ENCODE measurements at regions not wholly inside any gene's neighbourhood (a gene's known extent, or its start where the extent isn't known, plus 50 kb on each side); places are given as distances from the start of the nearest gene placed in this dataset.

DNA sequence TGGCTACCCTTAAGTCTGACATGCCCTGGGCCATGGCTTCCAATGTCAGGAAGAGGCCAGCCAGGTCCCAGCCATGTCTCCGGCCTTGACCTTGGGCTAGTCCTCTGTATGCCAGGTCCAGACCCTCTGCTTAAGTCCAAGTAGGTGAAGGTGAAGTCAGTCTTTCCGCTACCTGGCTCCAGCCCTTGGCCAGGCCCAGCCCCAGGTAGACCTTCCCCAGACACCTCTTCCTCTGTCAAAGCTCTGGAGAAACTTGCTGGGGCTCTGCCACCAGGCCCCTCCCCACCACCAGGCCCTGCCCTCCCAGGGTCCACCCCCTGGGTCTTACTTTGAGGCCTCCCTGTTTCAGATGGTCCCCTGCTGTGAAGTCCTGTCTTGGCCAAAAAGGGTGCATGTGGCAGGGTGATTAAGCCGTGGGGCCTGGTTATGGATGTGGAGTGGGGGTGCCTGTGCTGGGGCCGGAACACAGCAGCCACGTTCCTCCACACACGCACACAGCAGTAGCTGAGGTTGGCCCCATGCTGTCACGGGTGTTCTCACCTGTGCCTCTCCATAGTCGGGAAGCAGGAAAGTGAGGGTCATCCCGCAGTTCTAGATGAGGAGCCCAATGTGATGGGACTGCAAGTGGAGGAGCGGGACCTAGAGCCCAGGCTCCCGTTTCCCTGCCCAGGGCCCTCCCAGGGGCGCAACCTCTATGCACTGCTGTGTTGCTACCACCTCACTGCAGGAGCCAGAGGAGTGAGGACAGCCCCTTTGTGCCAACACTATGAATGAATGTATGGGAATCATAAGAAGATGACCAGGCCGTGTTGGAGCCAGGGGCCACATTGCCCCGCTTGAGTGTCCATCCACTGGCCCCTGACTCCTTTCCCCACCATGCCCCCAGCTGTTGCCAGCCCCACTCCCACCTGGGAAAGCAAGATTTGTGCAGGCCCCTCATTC lies 72.2 kb downstream of the LINC01488 start:
- Histone ChIP-seq H3K4me1 (no peaks in the 10 kb centered on the region), H3K4me3 (ENCODE audit: low read depth, low read length) (no peak overlapping the region), H3K9me3 (peaks cover 3% of the 10 kb centered on the region), H3K36me3 (no peaks in the 10 kb centered on the region), H3K27me3 (no peaks in the 10 kb centered on the region)
- TF ChIP-seq CTCF (IDR thresholded peaks at IDR 0.05; ENCODE audit: low read depth, low read length): no peak
- DNase-seq: no peak

- Histone ChIP-seq H3K4me3 (ENCODE audit: low read depth, low read length) (no peak overlapping the region), H3K9me3 (no peaks in the 10 kb centered on the region; the same call in none of the 2 replicates), H3K4me1 (no peaks in the 10 kb centered on the region), H3K36me3 (no peaks in the 10 kb centered on the region), H3K27me3 (no peaks in the 10 kb centered on the region)
- DNase-seq: no peak
- TF ChIP-seq CTCF (IDR thresholded peaks at IDR 0.05; ENCODE audit: low read depth, low read length): no peak
These were observed 73.4 kb downstream of the LINC01488 start for GRCh38 chr11:69554849-69555248.

GRCh38 chr11:69557266-69557665 lies 75.8 kb downstream of the LINC01488 start:
- DNase-seq: no peak
- no peak for TF ChIP-seq CTCF (IDR thresholded peaks at IDR 0.05; ENCODE audit: low read depth, low read length)
- Histone ChIP-seq H3K36me3 (no peaks in the 10 kb centered on the region), H3K4me1 (no peaks in the 10 kb centered on the region), H3K9me3 (no peaks in the 10 kb centered on the region), H3K27me3 (no peaks in the 10 kb centered on the region), H3K4me3 (ENCODE audit: low read depth, low read length) (no peak overlapping the region)

DNA sequence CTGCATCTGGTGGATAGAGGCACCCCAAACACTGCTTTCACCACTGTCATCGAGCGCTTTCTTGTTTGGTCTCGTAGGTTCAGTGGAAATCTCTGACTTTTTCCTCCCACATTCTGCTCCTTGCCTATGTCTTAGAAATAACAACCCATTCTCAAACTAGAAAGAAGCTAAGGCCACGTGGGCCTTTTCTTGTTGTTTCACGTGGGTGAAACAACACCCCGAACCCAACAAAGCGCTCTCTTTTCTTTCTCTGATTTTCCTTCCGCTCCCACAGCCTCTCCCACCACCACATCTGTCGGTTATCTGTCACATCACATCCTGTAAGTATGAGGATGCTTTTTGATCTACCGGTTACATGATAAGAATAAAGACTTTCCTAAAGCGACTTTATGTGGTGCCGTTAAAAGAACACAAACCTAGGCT lies 77.1 kb downstream of the LINC01488 start:
- no peaks in the 10 kb centered on the region for H3K27me3 ChIP-seq
- H3K4me1 ChIP-seq: no peaks in the 10 kb centered on the region
- no peak for DNase-seq
- no peak overlapping the region for H3K4me3 ChIP-seq (ENCODE audit: low read depth, low read length)
- H3K9me3 ChIP-seq: no peaks in the 10 kb centered on the region
- H3K36me3 ChIP-seq: no peaks in the 10 kb centered on the region
- no peak for TF ChIP-seq CTCF (IDR thresholded peaks at IDR 0.05; ENCODE audit: low read depth, low read length)

DNA sequence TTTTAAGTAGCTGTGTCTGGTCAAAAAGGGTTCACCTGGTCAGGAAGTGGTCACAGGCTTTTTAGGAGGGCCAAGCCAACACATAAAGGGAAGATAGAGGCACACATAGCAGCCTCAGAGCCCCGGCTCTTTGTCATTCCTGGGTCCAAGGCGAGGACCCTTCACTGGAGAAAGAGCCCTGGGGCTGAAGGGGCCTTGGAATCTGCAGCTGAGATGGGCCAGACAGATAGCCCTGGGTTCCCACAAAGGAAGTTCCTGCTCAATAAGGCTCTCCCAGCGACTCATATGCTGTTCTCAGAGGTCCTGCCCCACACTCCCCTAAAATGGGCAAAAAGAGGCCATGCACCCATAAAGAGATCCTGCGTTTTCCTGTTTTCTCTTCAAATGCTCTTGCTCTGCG lies 77.7 kb downstream of the LINC01488 start:
- Histone ChIP-seq H3K4me1 (no peaks in the 10 kb centered on the region), H3K36me3 (no peaks in the 10 kb centered on the region), H3K4me3 (ENCODE audit: low read depth, low read length) (no peak overlapping the region), H3K27me3 (no peaks in the 10 kb centered on the region), H3K9me3 (no peaks in the 10 kb centered on the region)
- no peak for TF ChIP-seq CTCF (IDR thresholded peaks at IDR 0.05; ENCODE audit: low read depth, low read length)
- no peak for DNase-seq

DNA sequence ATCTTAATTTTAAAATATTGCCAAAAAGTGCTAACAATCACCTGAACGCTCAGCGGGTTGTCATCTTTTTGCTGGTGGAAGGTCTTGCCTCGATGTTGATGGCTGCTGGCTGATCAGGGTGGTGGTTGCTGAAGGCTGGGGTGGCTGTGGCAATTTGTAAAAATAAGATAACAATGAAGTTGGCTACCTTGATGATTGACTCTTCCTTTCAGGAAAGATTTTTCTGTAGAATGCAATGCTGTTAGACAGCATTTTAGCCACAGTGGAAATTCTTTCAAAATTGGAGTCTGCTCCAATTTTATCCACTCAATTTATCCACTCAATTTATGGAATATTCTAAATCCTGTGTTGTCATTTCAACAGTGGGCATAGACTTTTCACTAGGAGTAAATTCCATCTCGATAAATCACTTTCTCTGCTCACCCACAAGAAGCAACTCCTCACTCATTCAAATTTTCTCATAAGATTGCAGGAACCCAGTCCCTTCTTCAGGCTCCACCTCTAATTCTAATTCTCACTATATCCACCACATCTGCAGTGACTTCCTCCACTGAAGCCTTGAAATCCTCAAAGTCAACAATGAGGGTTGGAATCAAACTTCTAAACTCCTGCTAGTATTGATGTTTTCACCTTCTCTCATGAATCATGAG lies 78.8 kb downstream of the LINC01488 start:
- H3K36me3 ChIP-seq: no peaks in the 10 kb centered on the region
- no peaks in the 10 kb centered on the region for H3K27me3 ChIP-seq
- TF ChIP-seq CTCF (IDR thresholded peaks at IDR 0.05; ENCODE audit: low read depth, low read length): no peak
- H3K4me1 ChIP-seq: no peaks in the 10 kb centered on the region
- no peak for DNase-seq
- H3K4me3 ChIP-seq (ENCODE audit: low read depth, low read length): no peak overlapping the region
- no peaks in the 10 kb centered on the region for H3K9me3 ChIP-seq
